PC-9 (cell line): ENCODE measurements at regions not wholly inside any gene's neighbourhood (a gene's known extent, or its start where the extent isn't known, plus 50 kb on each side); places are given as distances from the start of the nearest gene placed in this dataset.

Source experiments
- BruUV-seq: library from RNA; stranded (reverse); fragments of 400-500 nt; replicated peaks from 2 replicates; lab custom pipeline; 2021; lab: Mats Ljungman, UMichigan
- CTCF ChIA-PET: fragments of 300-600 bp; sonication (Branson Sonifier 250); formaldehyde crosslinking; loops from one replicate; lab custom pipeline; 2022; ENCODE audit warnings: antibody characterized with exemption; lab: Charles Lee
- POLR2A ChIA-PET: fragments of 300-600 bp; sonication (Branson Sonifier 250); formaldehyde crosslinking; loops from one replicate; lab custom pipeline; 2022; ENCODE audit warnings: antibody characterized with exemption; ENCODE audit not compliant: unreplicated experiment; lab: Charles Lee
- DNase-seq, 2 experiments: peaks; one replicate each; pipeline versions ENCODE4 v3.0.0 to v3.0.0-alpha.2; 2015 to 2022; ENCODE audit warnings: mixed read lengths in 1 of 2
- H2AFZ ChIP-seq: fragments of 200-600 bp; sonication (generic); 2 replicates; pipeline ENCODE4 v1.8.1; 2017; ENCODE audit warnings: antibody characterized with exemption
- H3F3A ChIP-seq: fragments of 200-600 bp; sonication (generic); 2 replicates; pipeline ENCODE4 v1.8.1; 2017; ENCODE audit warnings: antibody characterized with exemption, mild to moderate bottlenecking, low read depth; ENCODE audit not compliant: insufficient read depth
- H3K27ac ChIP-seq: fragments of 200-600 bp; sonication (generic); 2 replicates; pipeline ENCODE4 v1.6.1; 2016; ENCODE audit warnings: mixed run types
- H3K27me3 ChIP-seq: fragments of 200-600 bp; sonication (generic); 2 replicates; pipeline ENCODE4 v1.6.1; 2016; ENCODE audit warnings: low read depth, mixed run types; ENCODE audit not compliant: insufficient read depth
- H3K36me3 ChIP-seq: fragments of 200-600 bp; sonication (generic); 2 replicates; pipeline ENCODE4 v1.6.1; 2016; ENCODE audit warnings: low read depth, mixed run types
- H3K4me1 ChIP-seq: fragments of 200-600 bp; sonication (generic); replicated peaks from 2 replicates; pipeline ENCODE4 v1.6.1; 2016; ENCODE audit warnings: mixed run types; ENCODE audit not compliant: insufficient read depth
- H3K4me2 ChIP-seq: fragments of 200-600 bp; sonication (generic); 2 replicates; pipeline ENCODE4 v1.6.1; 2017; ENCODE audit warnings: mixed run types
- H3K4me3 ChIP-seq: fragments of 200-600 bp; sonication (generic); 2 replicates; pipeline ENCODE4 v1.6.1; 2016; ENCODE audit warnings: mixed run types
- H3K79me2 ChIP-seq: fragments of 200-600 bp; sonication (generic); 2 replicates; pipeline ENCODE4 v1.6.1; 2017; ENCODE audit warnings: low read depth, mixed run types
- H3K9me2 ChIP-seq: fragments of 200-600 bp; sonication (generic); 2 replicates; pipeline ENCODE4 v1.8.1; 2017; ENCODE audit warnings: mild to moderate bottlenecking; ENCODE audit not compliant: insufficient read depth
- H3K9me3 ChIP-seq: fragments of 200-600 bp; sonication (generic); 2 replicates; pipeline ENCODE4 v1.8.1; 2016; ENCODE audit warnings: low read depth; ENCODE audit not compliant: insufficient read depth
- H4K20me1 ChIP-seq: fragments of 200-600 bp; sonication (generic); 2 replicates; pipeline ENCODE4 v1.8.1; 2017; ENCODE audit not compliant: insufficient read depth
- EZH2 ChIP-seq: fragments of 200-600 bp; sonication (generic); IDR thresholded peaks from 2 replicates; pipeline ENCODE4 v1.8.0; 2017; ENCODE audit warnings: antibody characterized with exemption, low read depth
- intact Hi-C: fragments of 100-400 bp; cut with micrococcal nuclease; formaldehyde crosslinking; loops from one replicate; pipeline ENCODE4 v1.10.0; 2022; ENCODE audit not compliant: unreplicated experiment
- TF ChIP-seq, protein P1 (sequence below): fragments of 200-600 bp; sonication (generic); conservative IDR thresholded peaks from 2 replicates; pipeline ENCODE4 v1.6.1; 2017; ENCODE audit warnings: mixed run types, antibody characterized with exemption, mild to moderate bottlenecking, moderate library complexity

DNA sequence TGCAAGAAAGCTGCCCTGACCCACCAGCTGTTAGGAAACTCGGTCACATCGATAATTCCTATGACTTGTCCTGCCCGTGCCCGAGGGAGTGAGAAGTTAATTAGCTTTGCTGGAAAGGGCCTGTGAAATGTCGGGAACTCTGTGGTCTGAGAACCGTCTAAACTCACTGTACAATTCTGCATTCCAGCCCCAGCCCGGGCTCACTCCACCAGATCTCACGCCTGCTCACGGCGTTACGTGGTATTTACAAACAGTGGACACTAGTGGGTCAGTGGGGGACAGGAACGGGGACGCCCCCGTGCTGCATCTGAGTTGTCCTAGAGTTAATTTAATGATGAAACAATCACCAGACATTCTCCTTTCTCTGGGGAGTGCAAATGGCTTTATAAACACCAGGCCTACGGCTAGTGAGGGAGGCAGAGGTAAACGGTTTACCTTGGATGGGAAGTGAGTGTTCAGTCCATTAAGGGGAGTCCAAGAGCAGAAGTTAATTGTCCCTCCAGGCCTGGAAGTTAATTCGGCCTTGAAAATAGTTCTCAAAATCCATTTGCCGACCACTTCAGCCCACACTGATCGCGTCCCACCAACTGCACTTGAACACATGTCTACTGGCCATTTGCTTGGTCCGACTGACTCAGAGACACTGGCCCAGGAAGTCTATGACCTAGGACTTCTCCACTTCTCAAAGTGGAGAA is 93.5 kb upstream of the MED13L start:
- H2AFZ ChIP-seq = no peak overlapping the region
- no TSS peak for BruUV-seq
- H3K4me1 ChIP-seq = peaks cover 4% of the 10 kb centered on the region

DNA sequence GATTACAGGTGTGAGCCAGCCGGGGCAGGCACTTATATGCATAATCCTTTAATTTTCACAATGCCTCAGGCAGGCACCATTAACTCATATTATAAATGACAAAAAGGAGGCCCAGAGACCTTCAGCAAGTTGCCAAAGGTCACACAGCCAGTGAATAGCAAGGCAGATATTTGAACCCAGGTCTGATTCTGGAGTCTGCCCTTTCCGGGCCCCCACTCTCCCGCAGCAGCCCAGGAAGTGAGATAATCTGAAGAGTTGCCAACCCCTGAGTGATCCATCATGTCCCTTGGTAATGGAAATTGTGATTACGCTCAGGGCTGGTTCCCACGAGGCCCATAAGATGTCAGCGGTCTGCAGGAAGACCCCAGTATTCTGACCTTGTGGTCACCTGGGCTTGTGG is 95.3 kb upstream of the MED13L start:
- H3K36me3 ChIP-seq = no peaks in the 10 kb centered on the region
- H3K9me3 ChIP-seq = no peaks in the 10 kb centered on the region
- H3K9me2 ChIP-seq = no peaks in the 10 kb centered on the region
- ChIA-PET POLR2A (no interaction called here), CTCF (no interaction called here)
- TF ChIP-seq, protein P1, sequence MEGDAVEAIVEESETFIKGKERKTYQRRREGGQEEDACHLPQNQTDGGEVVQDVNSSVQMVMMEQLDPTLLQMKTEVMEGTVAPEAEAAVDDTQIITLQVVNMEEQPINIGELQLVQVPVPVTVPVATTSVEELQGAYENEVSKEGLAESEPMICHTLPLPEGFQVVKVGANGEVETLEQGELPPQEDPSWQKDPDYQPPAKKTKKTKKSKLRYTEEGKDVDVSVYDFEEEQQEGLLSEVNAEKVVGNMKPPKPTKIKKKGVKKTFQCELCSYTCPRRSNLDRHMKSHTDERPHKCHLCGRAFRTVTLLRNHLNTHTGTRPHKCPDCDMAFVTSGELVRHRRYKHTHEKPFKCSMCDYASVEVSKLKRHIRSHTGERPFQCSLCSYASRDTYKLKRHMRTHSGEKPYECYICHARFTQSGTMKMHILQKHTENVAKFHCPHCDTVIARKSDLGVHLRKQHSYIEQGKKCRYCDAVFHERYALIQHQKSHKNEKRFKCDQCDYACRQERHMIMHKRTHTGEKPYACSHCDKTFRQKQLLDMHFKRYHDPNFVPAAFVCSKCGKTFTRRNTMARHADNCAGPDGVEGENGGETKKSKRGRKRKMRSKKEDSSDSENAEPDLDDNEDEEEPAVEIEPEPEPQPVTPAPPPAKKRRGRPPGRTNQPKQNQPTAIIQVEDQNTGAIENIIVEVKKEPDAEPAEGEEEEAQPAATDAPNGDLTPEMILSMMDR = no peak
- TF ChIP-seq EZH2 = no peak
- no peak overlapping the region for H3K27ac ChIP-seq
- BruUV-seq = no TSS peak
- no peak overlapping the region for H3K4me2 ChIP-seq
- H4K20me1 ChIP-seq = no peaks in the 10 kb centered on the region
- peaks cover 22% of the 10 kb centered on the region for H3K4me1 ChIP-seq
- no peaks in the 10 kb centered on the region for H3K79me2 ChIP-seq
- H2AFZ ChIP-seq = no peak overlapping the region
- intact Hi-C loops = no loop called here
- H3K27me3 ChIP-seq = no peaks in the 10 kb centered on the region
- H3F3A ChIP-seq = peaks cover 37% of the 10 kb centered on the region
- H3K4me3 ChIP-seq = no peak overlapping the region
- no peak for DNase-seq

More for the DNA sequence above, 93.5 kb upstream of the MED13L start:
- no peaks in the 10 kb centered on the region for H3K9me3 ChIP-seq
- H4K20me1 ChIP-seq = no peaks in the 10 kb centered on the region
- peaks cover 19% of the 10 kb centered on the region for H3F3A ChIP-seq
- TF ChIP-seq EZH2 = no peak
- TF ChIP-seq, protein P1 = no peak
- ChIA-PET CTCF (no interaction called here), POLR2A (no interaction called here)
- no peaks in the 10 kb centered on the region for H3K9me2 ChIP-seq
- H3K36me3 ChIP-seq = no peaks in the 10 kb centered on the region
- intact Hi-C loops = no loop called here
- no peak for DNase-seq
- no peak overlapping the region for H3K27ac ChIP-seq
- H3K4me2 ChIP-seq = no peak overlapping the region
- H3K4me3 ChIP-seq = no peak overlapping the region
- no peaks in the 10 kb centered on the region for H3K79me2 ChIP-seq
- no peaks in the 10 kb centered on the region for H3K27me3 ChIP-seq

DNA sequence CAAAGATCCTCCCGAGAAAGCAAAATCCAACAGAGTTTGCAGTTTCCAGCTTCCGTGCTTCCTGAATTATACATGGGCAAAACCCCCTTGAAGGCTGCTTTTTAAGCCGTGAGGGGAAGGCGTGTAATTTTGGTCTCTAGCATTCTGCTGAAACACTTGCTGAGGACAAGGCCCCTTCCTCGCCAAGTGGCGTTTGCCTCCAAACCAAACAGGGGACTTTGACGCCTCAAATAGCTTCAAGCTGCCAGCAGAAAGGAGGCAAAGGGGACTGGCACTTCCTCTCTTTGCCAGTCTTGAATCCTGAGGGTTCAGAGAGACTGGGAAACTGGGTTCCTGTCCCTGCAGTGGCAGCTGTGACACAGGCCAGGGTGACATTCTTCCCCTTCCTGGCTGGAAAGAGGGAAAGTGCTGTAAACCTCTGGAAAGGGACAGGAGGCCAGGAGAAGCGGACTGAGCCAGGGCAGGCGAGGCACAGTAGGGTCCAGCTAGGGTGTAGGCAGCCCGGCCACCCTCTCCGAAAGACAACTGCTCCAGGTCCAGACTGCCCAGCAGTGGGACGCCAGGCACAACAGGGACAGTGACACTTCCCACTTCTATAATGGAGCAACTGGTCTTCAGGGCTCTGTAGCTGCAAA is 96.2 kb upstream of the MED13L start:
- Histone ChIP-seq H3K4me1 (peaks cover 26% of the 10 kb centered on the region), H3K4me3 (no peak overlapping the region), H3K79me2 (no peaks in the 10 kb centered on the region), H3K9me3 (no peaks in the 10 kb centered on the region), H3K27ac (no peak overlapping the region), H3K27me3 (no peaks in the 10 kb centered on the region), H4K20me1 (no peaks in the 10 kb centered on the region), H3K9me2 (no peaks in the 10 kb centered on the region), H2AFZ (no peak overlapping the region), H3F3A (peaks cover 39% of the 10 kb centered on the region), H3K4me2 (no peak overlapping the region), H3K36me3 (no peaks in the 10 kb centered on the region)
- POLR2A ChIA-PET = interaction anchor here (0.6 kb wide), 1 partner anchor 217 kb away, joined by 3 read pairs; no protein-coding TSS in a partner anchor
- no TSS peak for BruUV-seq
- CTCF ChIA-PET = no interaction called here
- no peak for DNase-seq
- intact Hi-C loops = no loop called here
- TF ChIP-seq, protein P1 = no peak
- no peak for TF ChIP-seq EZH2
